H1 (cell line): ENCODE measurements at regions not wholly inside any gene's neighbourhood (a gene's known extent, or its start where the extent isn't known, plus 50 kb on each side); places are given as distances from the start of the nearest gene placed in this dataset.

Experiments
- CTCF ChIA-PET: fragments of 300-600 bp; sonication (Branson Sonifier 250); formaldehyde crosslinking; loops from one replicate; lab custom pipeline; 2021; ENCODE audit not compliant: partially characterized antibody; lab: Charles Lee
- POLR2A ChIA-PET: fragments of 300-600 bp; sonication (Branson Sonifier 250); formaldehyde crosslinking; loops from one replicate; lab custom pipeline; 2021; ENCODE audit warnings: inconsistent platforms; ENCODE audit not compliant: partially characterized antibody; lab: Charles Lee
- DNase-seq, 2 experiments: peaks; one replicate each; pipeline versions ENCODE4 v3.0.0 to v3.0.0-alpha.2; 2010 to 2022; ENCODE audit warnings: low spot score in 2 of 2, low read depth in 1 of 2, mixed read lengths in 1 of 2
- FAIRE-seq: peaks from 2 replicates; lab custom pipeline; 2011; peaks lifted over from hg19 to GRCh38; lab: Jason Lieb, UNC
- H2AFZ ChIP-seq: 2 replicates; pipeline ENCODE4 v1.8.1; 2012; ENCODE audit warnings: low read length, inconsistent platforms
- H2AK5ac ChIP-seq: 2 replicates; pipeline ENCODE4 v1.6.1; 2013; ENCODE audit warnings: low read depth, low read length
- H2BK120ac ChIP-seq: replicated peaks from 2 replicates; pipeline ENCODE3; 2013; ENCODE audit warnings: low read depth, low read length, inconsistent platforms
- H2BK12ac ChIP-seq: 2 replicates; pipeline ENCODE4 v1.6.1; 2013; ENCODE audit warnings: low read depth, low read length
- H2BK15ac ChIP-seq: 2 replicates; pipeline ENCODE4 v1.6.1; 2013; ENCODE audit warnings: low read length
- H2BK20ac ChIP-seq: 2 replicates; pipeline ENCODE4 v1.6.1; 2013; ENCODE audit warnings: low read length
- H2BK5ac ChIP-seq: 2 replicates; pipeline ENCODE4 v1.6.1; 2013; ENCODE audit warnings: low read depth, low read length
- H3K14ac ChIP-seq: 2 replicates; pipeline ENCODE4 v1.6.1; 2013; ENCODE audit warnings: inconsistent platforms; ENCODE audit not compliant: insufficient read length
- H3K18ac ChIP-seq: 2 replicates; pipeline ENCODE4 v1.6.1; 2013; ENCODE audit warnings: low read length; ENCODE audit errors: extremely low read depth
- H3K23ac ChIP-seq: 2 replicates; pipeline ENCODE4 v1.6.1; 2013; ENCODE audit warnings: inconsistent platforms; ENCODE audit not compliant: insufficient read length
- H3K23me2 ChIP-seq: 2 replicates; pipeline ENCODE4 v1.6.1; 2013; ENCODE audit warnings: low read depth, low read length
- H3K27ac ChIP-seq: 2 replicates; pipeline ENCODE4 v1.6.1; 2011; ENCODE audit warnings: low read depth, low read length, inconsistent platforms
- H3K27me3 ChIP-seq, 4 experiments: replicated peaks in 1 of 4; 1 replicate in 1 of 4; 2 replicates in 3 of 4; pipeline versions ENCODE4 v1.6.1 to v1.8.1; 2011 to 2013; ENCODE audit warnings: low read length in 3 of 4, mild to moderate bottlenecking in 3 of 4, inconsistent platforms in 2 of 4, mixed read lengths in 2 of 4, moderate library complexity in 1 of 4; ENCODE audit not compliant: control insufficient read depth in 3 of 4, insufficient read depth in 3 of 4; ENCODE audit errors: extremely low read depth in 1 of 4
- H3K36me3 ChIP-seq, 4 experiments: 2 replicates each; pipeline versions ENCODE4 v1.6.1 to v1.8.1; 2011 to 2013; ENCODE audit warnings: mild to moderate bottlenecking in 4 of 4, low read length in 3 of 4, moderate library complexity in 2 of 4, control low read depth in 1 of 4, inconsistent platforms in 1 of 4; ENCODE audit not compliant: insufficient read depth in 4 of 4, control insufficient read depth in 2 of 4
- H3K4ac ChIP-seq: replicated peaks from 2 replicates; pipeline ENCODE3; 2013; ENCODE audit warnings: low read length, low read depth, mixed read lengths, inconsistent platforms; ENCODE audit not compliant: insufficient read length
- H3K4me1 ChIP-seq, 4 experiments: replicated peaks in 1 of 4; 1 replicate in 1 of 4; 2 replicates in 3 of 4; pipeline versions ENCODE4 v1.6.1 to v1.8.1; 2011 to 2013; ENCODE audit warnings: low read length in 3 of 4, inconsistent platforms in 2 of 4, mixed read lengths in 1 of 4; ENCODE audit not compliant: insufficient read depth in 4 of 4, control insufficient read depth in 3 of 4
- H3K4me2 ChIP-seq, 2 experiments: 2 replicates each; pipeline versions ENCODE4 v1.6.1 to v1.8.1; 2011 to 2013; ENCODE audit warnings: low read depth in 2 of 2, low read length in 2 of 2, control low read depth in 1 of 2, inconsistent platforms in 1 of 2, mild to moderate bottlenecking in 1 of 2; ENCODE audit not compliant: insufficient read depth in 1 of 2
- H3K4me3 ChIP-seq, 4 experiments: fragments of 200-600, 300-600 bp in 1 of 4; sonication (generic), shearing (Covaris generic), sonication (Bioruptor Twin) in 1 of 4; 2 replicates each; pipeline versions ENCODE4 v1.5.1 to v1.8.1; 2011 to 2016; ENCODE audit warnings: low read length in 4 of 4, low read depth in 3 of 4, control low read depth in 2 of 4, inconsistent platforms in 2 of 4, mild to moderate bottlenecking in 2 of 4, mixed read lengths in 1 of 4, moderate library complexity in 1 of 4; ENCODE audit not compliant: insufficient read depth in 2 of 4; ENCODE audit errors: extremely low read depth in 1 of 4
- H3K56ac ChIP-seq: replicated peaks from 2 replicates; pipeline ENCODE3; 2013; ENCODE audit warnings: low read depth, mild to moderate bottlenecking, mixed read lengths, low read length, inconsistent platforms; ENCODE audit not compliant: insufficient read length
- H3K79me1 ChIP-seq: 2 replicates; pipeline ENCODE4 v1.6.1; 2013; ENCODE audit warnings: low read depth, low read length, control low read depth
- H3K79me2 ChIP-seq, 2 experiments: 2 replicates each; pipeline versions ENCODE4 v1.6.1 to v1.8.1; 2012 to 2013; ENCODE audit warnings: low read length in 2 of 2, mild to moderate bottlenecking in 2 of 2, inconsistent platforms in 1 of 2; ENCODE audit not compliant: insufficient read depth in 2 of 2, control insufficient read depth in 1 of 2
- H3K9ac ChIP-seq, 4 experiments: replicated peaks in 1 of 4; 1 replicate in 1 of 4; 2 replicates in 3 of 4; pipeline versions ENCODE4 v1.6.1 to v1.8.1; 2011 to 2013; ENCODE audit warnings: low read depth in 3 of 4, low read length in 3 of 4, control low read depth in 2 of 4, mild to moderate bottlenecking in 2 of 4, moderate library complexity in 2 of 4, inconsistent platforms in 1 of 4; ENCODE audit errors: extremely low read depth in 1 of 4
- H3K9me3 ChIP-seq, 2 experiments: 2 replicates each; pipeline versions ENCODE4 v1.6.1 to v1.8.1; 2012 to 2013; ENCODE audit warnings: mild to moderate bottlenecking in 2 of 2, moderate library complexity in 2 of 2, control low read depth in 1 of 2, inconsistent platforms in 1 of 2, low read depth in 1 of 2, low read length in 1 of 2, mixed read lengths in 1 of 2; ENCODE audit not compliant: insufficient read depth in 2 of 2
- H4K20me1 ChIP-seq, 2 experiments: replicated peaks in 1 of 2; 2 replicates each; pipeline versions ENCODE3 to v1.8.1; 2011 to 2013; ENCODE audit warnings: inconsistent platforms in 2 of 2, low read length in 2 of 2, mild to moderate bottlenecking in 1 of 2; ENCODE audit not compliant: insufficient read depth in 2 of 2, control insufficient read depth in 1 of 2
- H4K5ac ChIP-seq: 2 replicates; pipeline ENCODE4 v1.6.1; 2013; ENCODE audit warnings: low read length, low read depth, mixed read lengths, inconsistent platforms; ENCODE audit not compliant: insufficient read length
- H4K8ac ChIP-seq: 2 replicates; pipeline ENCODE4 v1.8.0; 2013; ENCODE audit warnings: mild to moderate bottlenecking, moderate library complexity, low read length, inconsistent platforms; ENCODE audit not compliant: insufficient read depth; ENCODE audit errors: extremely low read depth
- H4K91ac ChIP-seq: replicated peaks from 2 replicates; pipeline ENCODE3; 2013; ENCODE audit warnings: low read length, mixed read lengths, inconsistent platforms; ENCODE audit not compliant: insufficient read length
- E2F6 ChIP-seq: IDR thresholded peaks from 2 replicates; pipeline ENCODE4 v1.6.1; 2012; ENCODE audit warnings: inconsistent platforms
- NRF1 ChIP-seq: IDR thresholded peaks from 2 replicates; pipeline ENCODE4 v1.6.1; 2011; ENCODE audit warnings: mild to moderate bottlenecking, low read depth, low read length, improper control_type of control experiment
- WGBS, 2 experiments: shearing (Covaris generic) in 1 of 2; methylation state at CpG; one replicate each; pipeline versions ENCODE4 v1.1.6 to v1.1.7; 2013 to 2015; ENCODE audit warnings: low lambda C conversion rate in 2 of 2, mixed read lengths in 2 of 2, inconsistent platforms in 1 of 2, low coverage in 1 of 2, missing lambda C conversion rate in 1 of 2; ENCODE audit not compliant: insufficient replicate concordance in 2 of 2, insufficient coverage in 1 of 2, insufficient read length in 1 of 2; ENCODE audit errors: extremely low coverage in 1 of 2, missing lambda C conversion rate in 1 of 2; 5-methylcytosine and 5-hydroxymethylcytosine counted together

- FAIRE-seq = no peak
- TF ChIP-seq NRF1 (no peak), E2F6 (no peak)
Observed at GRCh38 chr11:64445651-64446050, 86.7 kb downstream of the RPS6KA4 start.

More at GRCh38 chr11:64445651-64446050, 86.7 kb downstream of the RPS6KA4 start:
- Histone ChIP-seq H3K4ac (no peak overlapping the region), H3K9me3 (no peaks in the 10 kb centered on the region), H3K36me3 (no peaks in the 10 kb centered on the region), H3K9ac (no peak overlapping the region), H2BK20ac (no peak overlapping the region), H3K23me2 (peaks cover 5% of the 10 kb centered on the region; the same call in 1 of the 2 replicates), H3K56ac (no peak overlapping the region), H3K23ac (no peak overlapping the region), H2AFZ (no peak overlapping the region), H3K4me1 (peaks cover 5 to 10% (median 7%) of the 10 kb centered on the region in 4 experiments; a peak in 6 of 7 replicates), H4K20me1 (no peaks in the 10 kb centered on the region), H4K91ac (no peak overlapping the region), H3K79me1 (no peaks in the 10 kb centered on the region), H3K4me3 (no peak overlapping the region), H3K27me3 (peaks cover 0 to 13% (median 9%) of the 10 kb centered on the region in 4 experiments; a peak in 5 of 7 replicates), H4K5ac (no peak overlapping the region), H3K18ac (no peak overlapping the region), H2BK120ac (no peak overlapping the region), H2BK5ac (no peak overlapping the region), H3K27ac (no peak overlapping the region), H4K8ac (no peak overlapping the region; the same call in 1 of the 2 replicates), H2AK5ac (no peak overlapping the region), H3K79me2 (no peaks in the 10 kb centered on the region), H3K14ac (no peak overlapping the region), H2BK15ac (no peak overlapping the region), H2BK12ac (no peak overlapping the region), H3K4me2 (no peak overlapping the region)
- 86% methylated on average over 4 of the region's 4 CpGs; no CpG with 5 or more reads in 1 of the 2 experiments for WGBS, 2 experiments
- no peak for DNase-seq
- CTCF ChIA-PET = interaction anchor here (0.5 to 5.3 kb wide), 12 partner anchors 40 to 477 kb away, joined by 3 to 28 read pairs (median 4); no protein-coding TSS in a partner anchor
- POLR2A ChIA-PET = no interaction called here
